Stimulated activated CD4-positive, alpha-beta T cell treated with anti-CD3 and anti-CD28 coated beads, Interleukin-4, amount 100 ng/mL, for 48 hours (primary cell): ENCODE measurements at regions not wholly inside any gene's neighbourhood (a gene's known extent, or its start where the extent isn't known, plus 50 kb on each side); places are given as distances from the start of the nearest gene placed in this dataset.

ENCODE experiments used
- DNase-seq, 2 donors: peaks; one replicate each; pipeline ENCODE4 v3.0.0-alpha.2; 2020; ENCODE audit warnings: low read depth in 2 of 2

DNA sequence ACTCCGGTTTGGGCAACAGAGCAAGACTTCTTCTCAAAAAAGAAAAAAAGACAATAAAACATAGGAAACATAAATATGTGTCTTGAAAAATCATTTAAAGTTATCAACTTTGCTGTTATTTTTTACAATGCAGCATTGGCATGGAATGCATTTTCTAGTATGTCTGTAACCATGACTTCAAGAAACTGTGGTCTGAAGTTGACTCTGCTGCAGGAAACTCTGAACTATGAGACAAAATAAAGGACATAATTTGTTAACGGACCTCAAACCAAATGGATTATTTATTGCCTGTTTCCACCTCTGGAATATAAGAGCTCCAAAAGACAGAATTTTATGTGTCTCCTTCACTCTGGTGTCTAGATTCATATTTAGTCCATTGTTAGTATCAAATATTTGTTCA is 79.1 kb downstream of the TRIB2 start:
- no peak for DNase-seq

GRCh38 chr2:12796657-12797056 is 79.9 kb downstream of the TRIB2 start:
- no peak for DNase-seq

GRCh38 chr2:12797815-12798214 is 81.1 kb downstream of the TRIB2 start:
- no peak for DNase-seq

DNA sequence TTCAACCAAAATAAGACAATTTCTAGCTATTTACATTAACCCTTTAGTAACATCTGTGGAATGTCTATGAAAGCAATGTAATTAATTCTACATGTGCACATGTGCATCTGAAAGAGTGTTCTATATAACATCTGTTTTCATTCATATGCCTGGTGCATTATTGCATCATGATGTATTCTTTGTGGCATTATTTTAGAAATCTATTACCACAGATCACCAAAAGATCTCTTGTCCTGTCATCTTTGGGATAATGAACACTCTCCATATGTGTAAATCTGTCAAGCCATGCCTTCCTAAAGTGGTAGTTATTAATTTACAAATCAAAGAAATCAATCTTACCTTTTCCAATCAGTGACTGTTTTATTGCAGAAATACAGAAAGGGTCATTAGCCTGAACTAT is 86.9 kb downstream of the TRIB2 start:
- no peak for DNase-seq

GRCh38 chr2:12804091-12804856 is 87.5 kb downstream of the TRIB2 start:
- DNase-seq: no peak

- no peak for DNase-seq
Observed at GRCh38 chr2:12805033-12805432, 88.3 kb downstream of the TRIB2 start.

- no peak for DNase-seq
Observed at GRCh38 chr2:12806549-12807242, 90.0 kb downstream of the TRIB2 start.

GRCh38 chr2:12807907-12808810 is 91.4 kb downstream of the TRIB2 start:
- DNase-seq: no peak

DNA sequence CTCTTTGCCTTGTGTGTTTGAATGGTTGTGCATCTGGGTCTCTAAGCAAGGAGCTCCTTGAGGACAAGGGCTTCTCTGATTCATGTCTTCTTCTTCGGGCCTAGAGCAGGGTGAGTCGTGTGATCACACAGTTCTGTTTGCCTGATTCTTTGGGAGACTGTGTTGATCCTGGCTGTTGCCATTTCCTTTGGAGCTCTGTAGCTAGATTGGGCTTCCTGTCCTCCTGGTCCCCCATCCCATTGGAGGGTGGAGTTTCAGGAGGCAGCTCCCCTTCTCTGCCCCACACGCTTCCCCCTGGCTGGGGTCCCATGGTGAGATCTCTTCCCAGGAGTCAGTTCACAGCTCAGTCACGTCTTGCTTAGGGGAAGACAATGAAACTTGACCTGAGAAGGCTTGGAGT is 92.8 kb downstream of the TRIB2 start:
- no peak for DNase-seq

DNA sequence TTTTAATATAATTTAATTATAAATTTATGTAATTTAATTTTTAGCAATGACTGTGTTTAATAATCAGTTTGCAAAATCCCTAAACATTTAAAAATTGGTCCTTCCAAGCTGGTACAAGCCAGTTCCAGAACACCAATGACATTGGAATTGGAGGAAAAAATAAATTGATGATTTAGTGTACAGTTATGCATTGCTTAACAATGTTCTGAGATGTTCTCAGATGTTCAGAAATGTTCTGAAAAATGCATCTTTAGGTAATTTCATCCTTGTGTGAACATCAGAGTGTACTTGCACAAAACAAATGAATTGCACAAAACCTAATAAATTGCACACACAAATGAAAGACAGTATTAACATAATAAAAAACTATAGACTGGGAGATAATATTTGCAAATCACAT is 95.2 kb downstream of the TRIB2 start:
- no peak for DNase-seq

GRCh38 chr2:12813166-12813565 is 96.4 kb downstream of the TRIB2 start:
- no peak for DNase-seq

GRCh38 chr2:12816379-12817306 is 99.9 kb downstream of the TRIB2 start:
- DNase-seq: no peak

GRCh38 chr2:12817870-12818269 is 101.1 kb downstream of the TRIB2 start:
- DNase-seq: no peak

- DNase-seq: no peak
Observed at GRCh38 chr2:12818416-12819102, 101.8 kb downstream of the TRIB2 start.

GRCh38 chr2:12819103-12819475 is 102.4 kb downstream of the TRIB2 start:
- no peak for DNase-seq

DNA sequence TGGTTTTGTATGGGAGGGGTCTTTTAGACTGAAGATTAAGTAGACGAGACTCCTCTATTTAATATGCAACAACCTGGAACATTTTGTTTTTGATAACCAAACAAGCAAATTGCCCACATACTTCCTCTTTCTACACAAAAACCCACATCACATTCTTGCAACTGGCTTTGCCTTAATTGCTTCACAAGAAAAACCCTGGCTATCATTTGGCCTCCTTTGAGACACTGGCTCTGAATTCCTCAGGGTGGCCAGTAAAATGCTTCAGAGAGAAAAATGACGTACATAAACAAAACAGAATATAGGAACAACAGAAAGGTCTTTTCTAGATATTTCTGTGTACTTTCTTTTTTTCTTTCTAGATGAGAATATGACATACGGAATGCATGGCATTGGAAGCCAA is 103.0 kb downstream of the TRIB2 start:
- no peak for DNase-seq

- no peak for DNase-seq
Observed at GRCh38 chr2:12821656-12822055, 104.9 kb downstream of the TRIB2 start.

DNA sequence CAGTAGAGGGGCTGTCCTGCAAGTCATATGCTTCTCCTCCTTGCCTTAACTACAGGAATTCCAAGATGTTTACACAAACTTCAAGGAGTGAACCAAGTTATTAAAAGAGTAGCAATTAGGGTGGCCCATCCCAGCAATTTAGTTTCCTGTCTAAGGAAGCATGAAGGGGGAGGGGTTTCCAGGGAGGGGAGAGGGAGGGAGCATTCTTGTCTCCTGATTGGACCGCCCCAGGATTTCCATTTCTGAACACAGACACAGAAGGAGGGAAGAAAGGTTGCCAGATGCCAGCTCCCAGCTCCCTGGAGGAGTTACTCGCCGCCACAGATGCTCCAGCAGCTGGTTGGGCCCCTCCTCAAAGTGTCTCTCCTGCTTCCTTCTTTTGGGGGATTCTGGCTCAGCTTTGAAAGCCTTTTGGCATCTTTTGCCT is 107.6 kb downstream of the TRIB2 start:
- no peak for DNase-seq

DNA sequence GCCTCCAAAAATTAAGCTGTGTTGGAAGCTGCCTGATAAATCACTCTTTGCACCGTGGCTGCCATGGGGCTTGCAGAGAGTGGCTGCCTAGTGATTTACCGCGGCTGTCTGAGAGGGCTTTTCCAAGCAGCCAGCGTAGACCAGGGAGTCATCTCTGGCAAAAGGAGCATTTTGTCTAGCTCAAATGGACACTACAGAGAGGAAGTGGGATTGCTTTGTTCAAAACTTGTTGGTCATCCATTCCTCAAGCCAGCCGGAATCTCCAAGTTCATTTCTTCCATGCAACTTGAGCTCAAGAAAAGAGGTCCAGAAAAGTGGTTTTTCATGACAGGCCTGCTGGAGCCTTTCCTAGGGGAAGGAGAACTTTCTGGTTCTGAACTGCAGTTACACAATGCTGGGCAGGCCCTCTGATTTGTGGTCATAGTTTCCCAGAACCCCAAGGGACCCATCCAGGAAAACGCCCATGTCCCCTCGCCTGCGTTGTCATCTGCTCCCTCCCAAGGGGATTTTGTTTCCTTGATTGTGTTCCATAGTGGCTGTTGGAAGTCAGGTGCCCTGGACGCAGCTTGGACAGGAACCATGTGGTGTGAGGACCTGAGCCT is 108.1 kb downstream of the TRIB2 start:
- DNase-seq: no peak

DNA sequence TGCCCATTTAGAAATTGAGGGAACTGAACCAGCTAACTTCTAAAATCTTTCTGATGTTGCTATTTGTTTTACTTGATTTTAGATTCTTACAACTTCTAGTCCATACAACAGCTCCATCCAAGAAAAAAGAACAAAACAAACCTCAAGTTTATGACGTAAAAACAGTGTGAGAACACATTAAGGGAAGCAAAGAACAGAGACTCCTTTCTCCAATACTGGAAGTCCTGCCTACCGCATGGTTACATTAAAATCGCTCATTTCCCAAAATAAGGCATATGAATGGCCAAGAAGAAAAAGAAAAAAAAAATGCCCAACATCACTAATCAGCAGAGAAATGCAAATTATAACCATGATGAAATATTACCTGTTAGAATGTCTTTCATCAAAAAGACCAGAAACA is 110.0 kb downstream of the TRIB2 start:
- no peak for DNase-seq
